ENCODE measurements at regions not wholly inside any gene's neighbourhood (a gene's known extent, or its start where the extent isn't known, plus 50 kb on each side); places are given as distances from the start of the nearest gene placed in this dataset.

- TF ChIP-seq POLR2A (IDR thresholded peaks at IDR 0.05) (no peak), CTCF (IDR thresholded peaks at IDR 0.05 in 4 of 5, conservative IDR thresholded peaks at IDR 0.05 in 1 of 5) (no peak)
Observed at GRCh38 chr6:128710315-128710714, 172.6 kb upstream of the LAMA2 start.
